ENCODE measurements at regions not wholly inside any gene's neighbourhood (a gene's known extent, or its start where the extent isn't known, plus 50 kb on each side); places are given as distances from the start of the nearest gene placed in this dataset.

- H3K9me3 ChIP-seq (ENCODE audit: low read depth) = no peaks in the 10 kb centered on the region
- no peak for TF ChIP-seq CTCF (IDR thresholded peaks at IDR 0.05; ENCODE audit: poor library complexity)
- no peak for TF ChIP-seq EZH2 (IDR thresholded peaks at IDR 0.05; ENCODE audit: borderline replicate concordance)
- TF ChIP-seq EZH2phosphoT487 (IDR thresholded peaks at IDR 0.05; ENCODE audit: low read depth, severe bottlenecking, unreplicated experiment) = no peak
- no peaks in the 10 kb centered on the region for H3K4me1 ChIP-seq (ENCODE audit: insufficient read depth)
- H3K27me3 ChIP-seq = no peaks in the 10 kb centered on the region
- H4K20me1 ChIP-seq (ENCODE audit: insufficient read depth, poor library complexity, severe bottlenecking) = no peaks in the 10 kb centered on the region
- H3K9me2 ChIP-seq (replicated peaks; ENCODE audit: insufficient read depth) = no peaks in the 10 kb centered on the region
- no peak overlapping the region for H3K4me2 ChIP-seq
- no peaks in the 10 kb centered on the region for H3K79me2 ChIP-seq
- WGBS (ENCODE audit: low lambda C conversion rate, missing lambda C conversion rate) = 92% methylated on average over 16 of the region's 16 CpGs
- H2AFZ ChIP-seq = no peak overlapping the region
- no peaks in the 10 kb centered on the region for H3K36me3 ChIP-seq (replicated peaks; ENCODE audit: insufficient read depth, low read depth)
- no peak overlapping the region for H3K27ac ChIP-seq
- DNase-seq (ENCODE audit: low spot score) = no peak
- no peak overlapping the region for H3K4me3 ChIP-seq
Measured at GRCh38 chr10:2099321-2099720, 362.0 kb upstream of the ADARB2 start.

GRCh38 chr10:2097937-2098336 is 360.6 kb upstream of the ADARB2 start:
- 90% methylated on average over 10 of the region's 10 CpGs for WGBS (ENCODE audit: low lambda C conversion rate, missing lambda C conversion rate)
- no peaks in the 10 kb centered on the region for H3K9me2 ChIP-seq (replicated peaks; ENCODE audit: insufficient read depth)
- H3K36me3 ChIP-seq (replicated peaks; ENCODE audit: insufficient read depth, low read depth) = no peaks in the 10 kb centered on the region
- H3K27ac ChIP-seq = no peak overlapping the region
- H3K79me2 ChIP-seq = no peaks in the 10 kb centered on the region
- no peak overlapping the region for H3K4me2 ChIP-seq
- no peaks in the 10 kb centered on the region for H3K9me3 ChIP-seq (ENCODE audit: low read depth)
- H3K27me3 ChIP-seq = no peaks in the 10 kb centered on the region
- H2AFZ ChIP-seq = no peak overlapping the region
- no peaks in the 10 kb centered on the region for H4K20me1 ChIP-seq (ENCODE audit: insufficient read depth, poor library complexity, severe bottlenecking)
- no peaks in the 10 kb centered on the region for H3K4me1 ChIP-seq (ENCODE audit: insufficient read depth)
- TF ChIP-seq EZH2 (IDR thresholded peaks at IDR 0.05; ENCODE audit: borderline replicate concordance) (no peak), CTCF (IDR thresholded peaks at IDR 0.05; ENCODE audit: poor library complexity) (no peak), EZH2phosphoT487 (IDR thresholded peaks at IDR 0.05; ENCODE audit: low read depth, severe bottlenecking, unreplicated experiment) (no peak)
- H3K4me3 ChIP-seq = no peak overlapping the region
- no peak for DNase-seq (ENCODE audit: low spot score)

GRCh38 chr10:2094171-2094570 is 356.8 kb upstream of the ADARB2 start:
- no peaks in the 10 kb centered on the region for H3K9me3 ChIP-seq (ENCODE audit: low read depth)
- no peak overlapping the region for H3K27ac ChIP-seq

More at GRCh38 chr10:2094171-2094570, 356.8 kb upstream of the ADARB2 start:
- Histone ChIP-seq H3K9me2 (replicated peaks; ENCODE audit: insufficient read depth) (no peaks in the 10 kb centered on the region), H4K20me1 (ENCODE audit: insufficient read depth, poor library complexity, severe bottlenecking) (no peaks in the 10 kb centered on the region), H3K36me3 (replicated peaks; ENCODE audit: insufficient read depth, low read depth) (no peaks in the 10 kb centered on the region), H3K79me2 (no peaks in the 10 kb centered on the region), H3K27me3 (no peaks in the 10 kb centered on the region), H2AFZ (no peak overlapping the region), H3K4me2 (no peak overlapping the region), H3K4me1 (ENCODE audit: insufficient read depth) (no peaks in the 10 kb centered on the region), H3K4me3 (no peak overlapping the region)
- no peak for TF ChIP-seq EZH2 (IDR thresholded peaks at IDR 0.05; ENCODE audit: borderline replicate concordance)
- no peak for TF ChIP-seq CTCF (IDR thresholded peaks at IDR 0.05; ENCODE audit: poor library complexity)
- TF ChIP-seq EZH2phosphoT487 (IDR thresholded peaks at IDR 0.05; ENCODE audit: low read depth, severe bottlenecking, unreplicated experiment) = no peak
- WGBS (ENCODE audit: low lambda C conversion rate, missing lambda C conversion rate) = 94% methylated on average over 6 of the region's 6 CpGs
- no peak for DNase-seq (ENCODE audit: low spot score)
